ENCODE measurements at regions not wholly inside any gene's neighbourhood (a gene's known extent, or its start where the extent isn't known, plus 50 kb on each side); places are given as distances from the start of the nearest gene placed in this dataset.

- TF ChIP-seq JUN (IDR thresholded peaks at IDR 0.05; ENCODE audit: borderline replicate concordance, insufficient read depth, insufficient read length, low read depth) (no peak), POLR2AphosphoS5 (IDR thresholded peaks at IDR 0.05; ENCODE audit: insufficient read depth, low read depth, low read length) (no peak), MAX (IDR thresholded peaks at IDR 0.05; ENCODE audit: insufficient read depth, insufficient read length) (no peak), POLR2A (IDR thresholded peaks at IDR 0.05; ENCODE audit: low read depth, low read length) (no peak)
Measured at GRCh38 chr18:39296293-39296888, 1730.8 kb upstream of the CELF4 start.

Data from endothelial cell of umbilical vein (primary cell).